ENCODE measurements at regions not wholly inside any gene's neighbourhood (a gene's known extent, or its start where the extent isn't known, plus 50 kb on each side); places are given as distances from the start of the nearest gene placed in this dataset.

- no peak for TF ChIP-seq ZNF425 (CRISPR knock-in tag; conservative IDR thresholded peaks at IDR 0.05)
- TF ChIP-seq NFYB (CRISPR knock-in tag; conservative IDR thresholded peaks at IDR 0.05; ENCODE audit: low read depth) = no peak
- TF ChIP-seq ARID4B (CRISPR knock-in tag; IDR thresholded peaks at IDR 0.05; ENCODE audit: borderline replicate concordance) = no peak
- no peak for TF ChIP-seq E2F5 (CRISPR knock-in tag; IDR thresholded peaks at IDR 0.05)
- no peak for TF ChIP-seq ZBTB43 (CRISPR knock-in tag; IDR thresholded peaks at IDR 0.05)
- TF ChIP-seq SMAD4 (CRISPR knock-in tag; IDR thresholded peaks at IDR 0.05) = no peak
- no peak for TF ChIP-seq GABPB1 (CRISPR knock-in tag; IDR thresholded peaks at IDR 0.05)
These were observed 460.3 kb downstream of the TSHZ3 start (continued) for GRCh38 chr19:30888937-30889336.

- Mint-ChIP-seq H3K9me3 (0 out of 2 replicates have a peak, but pooled peaks cover 3% of the 10 kb centered on the region), H3K36me3 (no peaks in the 10 kb centered on the region), H3K27ac (no peak overlapping the region), H3K4me3 (no peak overlapping the region), H3K27me3 (ENCODE audit: low read depth) (no peaks in the 10 kb centered on the region), H3K4me1 (peaks cover 8% of the 10 kb centered on the region; the same call in 1 of the 2 replicates)
- ChIA-PET POLR2A (no interaction called here), CTCF (interaction anchor here (2.8 kb wide), 1 partner anchor 87 kb away, joined by 12 read pairs; no protein-coding TSS in a partner anchor)
- ATAC-seq = no peak
- no peak for DNase-seq (ENCODE audit: low spot score)
- no peak for TF ChIP-seq SMAD4 (CRISPR knock-in tag; IDR thresholded peaks at IDR 0.05)
- TF ChIP-seq MYBL2 (CRISPR knock-in tag; IDR thresholded peaks at IDR 0.05) = no peak
These were observed 462.2 kb downstream of the TSHZ3 start for GRCh38 chr19:30887042-30887441.

- Mint-ChIP-seq H3K27ac (no peak overlapping the region), H3K9me3 (0 out of 2 replicates have a peak, but pooled peaks cover 3% of the 10 kb centered on the region), H3K4me1 (peaks cover 8% of the 10 kb centered on the region; the same call in 1 of the 2 replicates), H3K27me3 (ENCODE audit: low read depth) (no peaks in the 10 kb centered on the region), H3K36me3 (no peaks in the 10 kb centered on the region), H3K4me3 (no peak overlapping the region)
- DNase-seq (ENCODE audit: low spot score) = no peak
- TF ChIP-seq HMGA2 (CRISPR knock-in tag; IDR thresholded peaks at IDR 0.05) (no peak), SMAD4 (CRISPR knock-in tag; IDR thresholded peaks at IDR 0.05) (no peak), AR (CRISPR knock-in tag; IDR thresholded peaks at IDR 0.05) (no peak), ZNF317 (CRISPR knock-in tag; IDR thresholded peaks at IDR 0.05; ENCODE audit: borderline replicate concordance, low read depth) (no peak), FOXJ3 (CRISPR knock-in tag; IDR thresholded peaks at IDR 0.05; ENCODE audit: borderline replicate concordance) (no peak), CREM (CRISPR knock-in tag; IDR thresholded peaks at IDR 0.05) (no peak)
- ChIA-PET CTCF (no interaction called here), POLR2A (no interaction called here)
- no peak for ATAC-seq
These were observed 463.0 kb downstream of the TSHZ3 start for GRCh38 chr19:30886222-30886621.
